PFSK-1 (cell line): ENCODE measurements at regions not wholly inside any gene's neighbourhood (a gene's known extent, or its start where the extent isn't known, plus 50 kb on each side); places are given as distances from the start of the nearest gene placed in this dataset.

Source experiments
- REST ChIP-seq, 2 experiments: IDR thresholded peaks; 2 replicates each; pipeline versions ENCODE4 v1.6.1 to v1.8.0; 2011 to 2012; ENCODE audit warnings: low read depth in 2 of 2, low read length in 2 of 2, control low read depth in 1 of 2, inconsistent platforms in 1 of 2, mild to moderate bottlenecking in 1 of 2, moderate library complexity in 1 of 2; ENCODE audit not compliant: insufficient read depth in 1 of 2
- TAF1 ChIP-seq: IDR thresholded peaks from 2 replicates; pipeline ENCODE4 v1.6.1; 2012; ENCODE audit warnings: low read length, control low read depth, borderline replicate concordance; ENCODE audit not compliant: insufficient read depth

DNA sequence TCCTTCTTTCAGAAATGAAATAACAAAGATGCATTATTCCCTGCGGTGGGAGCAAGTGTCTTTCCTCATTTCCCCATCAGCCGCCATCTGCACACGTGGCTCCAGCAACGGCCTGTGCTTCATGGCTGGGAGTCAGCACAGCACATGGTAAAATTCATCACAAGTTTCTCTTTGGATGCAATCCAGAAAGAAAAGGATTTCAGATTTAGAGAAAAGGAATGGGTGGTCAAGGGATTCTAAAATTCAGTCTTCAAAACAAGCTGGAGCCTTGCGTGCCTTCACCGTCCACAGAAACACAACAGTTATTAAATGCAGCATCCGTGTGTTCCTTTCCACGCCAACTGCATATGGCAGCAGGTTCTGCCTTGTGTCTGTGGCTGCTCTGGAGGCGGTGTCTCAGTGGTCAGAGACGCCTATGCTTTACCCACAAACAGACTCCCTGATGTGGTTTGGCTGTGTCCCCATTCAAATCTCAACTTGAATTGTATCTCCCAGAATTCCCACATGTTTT lies 107.6 kb downstream of the THBS2 start:
- TF ChIP-seq TAF1 (no peak), REST (IDR thresholded peaks at IDR 0.05; ENCODE audit: insufficient read depth in 1 of 2, low read depth in 2 of 2, low read length in 2 of 2) (no peak)
